HG02973 (cell line): ENCODE measurements at regions not wholly inside any gene's neighbourhood (a gene's known extent, or its start where the extent isn't known, plus 50 kb on each side); places are given as distances from the start of the nearest gene placed in this dataset.

Experiments
- ATAC-seq: cut with Tn5 transposase; IDR thresholded peaks from one replicate; pipeline ENCODE4 v1.9.1; 2021; ENCODE audit warnings: moderate library complexity; ENCODE audit not compliant: unreplicated experiment

- ATAC-seq = no peak
These were observed 385.3 kb upstream of the SMIM21 start for GRCh38 chr18:75812761-75813160.

GRCh38 chr18:75810961-75811551 lies 383.6 kb upstream of the SMIM21 start:
- no peak for ATAC-seq

- ATAC-seq = no peak
These were observed 383.0 kb upstream of the SMIM21 start for GRCh38 chr18:75810516-75810915.

GRCh38 chr18:75809926-75810255 lies 382.4 kb upstream of the SMIM21 start:
- no peak for ATAC-seq

- no peak for ATAC-seq
These were observed 381.8 kb upstream of the SMIM21 start for GRCh38 chr18:75809151-75809925.

- no peak for ATAC-seq
These were observed 377.8 kb upstream of the SMIM21 start for GRCh38 chr18:75805265-75805664.

GRCh38 chr18:75802681-75803080 lies 375.2 kb upstream of the SMIM21 start:
- ATAC-seq = no peak

- ATAC-seq = no peak
These were observed 373.7 kb upstream of the SMIM21 start for GRCh38 chr18:75801178-75801577.

- ATAC-seq = no peak
These were observed 372.8 kb upstream of the SMIM21 start for GRCh38 chr18:75800331-75800648.

GRCh38 chr18:75799449-75800330 lies 372.2 kb upstream of the SMIM21 start:
- no peak for ATAC-seq

GRCh38 chr18:75797046-75797445 lies 369.5 kb upstream of the SMIM21 start:
- no peak for ATAC-seq

GRCh38 chr18:75790796-75791195 lies 363.3 kb upstream of the SMIM21 start:
- ATAC-seq = no peak

- ATAC-seq = no peak
These were observed 362.6 kb upstream of the SMIM21 start for GRCh38 chr18:75790111-75790510.

GRCh38 chr18:75785834-75786233 lies 358.3 kb upstream of the SMIM21 start:
- no peak for ATAC-seq

- ATAC-seq = no peak
These were observed 357.7 kb upstream of the SMIM21 start for GRCh38 chr18:75785206-75785605.

GRCh38 chr18:75784390-75784789 lies 356.9 kb upstream of the SMIM21 start:
- no peak for ATAC-seq

- ATAC-seq = no peak
These were observed 356.2 kb upstream of the SMIM21 start for GRCh38 chr18:75783566-75784281.

- no peak for ATAC-seq
These were observed 355.3 kb upstream of the SMIM21 start for GRCh38 chr18:75782826-75783225.

- ATAC-seq = no peak
These were observed 354.7 kb upstream of the SMIM21 start for GRCh38 chr18:75782204-75782603.

- no peak for ATAC-seq
These were observed 352.4 kb upstream of the SMIM21 start for GRCh38 chr18:75779910-75780309.

GRCh38 chr18:75779450-75779849 lies 351.9 kb upstream of the SMIM21 start:
- ATAC-seq = no peak
